ENCODE measurements at regions not wholly inside any gene's neighbourhood (a gene's known extent, or its start where the extent isn't known, plus 50 kb on each side); places are given as distances from the start of the nearest gene placed in this dataset.
"Not testable (repeated sequence)": the region's sequence is repeated elsewhere in the genome, so short reads cannot be mapped to it uniquely, and the experiment has no call there.

DNA sequence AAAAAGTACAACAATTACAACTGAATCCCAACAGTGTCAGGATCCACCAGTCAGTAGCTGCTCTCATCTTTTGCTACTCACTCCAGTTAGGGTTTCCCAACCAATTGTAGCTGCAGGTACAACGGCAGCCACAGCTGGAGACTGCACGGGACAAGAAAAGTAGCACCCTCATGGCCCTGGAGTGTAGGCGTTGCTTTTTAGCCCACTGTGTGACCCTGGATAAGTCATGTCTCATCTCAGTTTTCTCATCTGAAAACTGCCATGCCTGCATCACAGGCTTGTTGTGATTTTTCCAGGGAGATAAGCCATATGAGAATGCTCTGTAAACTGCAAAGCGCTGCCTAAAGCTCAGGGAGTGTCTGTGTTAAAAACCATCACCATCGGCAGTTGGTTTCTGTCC lies 535.6 kb upstream of the IL12A start:
- no peak for DNase-seq (ENCODE audit: low read depth in 2 of 2)

DNA sequence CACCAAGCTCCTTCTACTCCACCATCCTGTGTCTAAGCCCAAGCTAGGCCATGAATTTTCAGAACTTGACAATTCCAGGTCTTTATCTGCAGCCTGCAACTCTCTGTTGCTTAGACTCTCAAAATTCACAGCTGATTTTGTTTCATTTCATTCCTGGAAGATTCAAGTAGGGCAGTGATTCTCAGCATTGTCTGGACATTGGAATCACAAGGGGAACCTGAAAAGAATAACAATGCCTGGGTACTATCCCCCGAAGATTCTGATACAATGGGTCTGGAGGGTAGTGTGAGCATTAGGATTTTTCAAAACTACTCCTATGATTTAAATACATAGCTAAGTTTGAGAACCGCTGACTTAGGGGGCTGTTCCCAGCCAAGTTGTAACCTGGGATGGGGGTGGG lies 534.7 kb upstream of the IL12A start:
- DNase-seq (ENCODE audit: low read depth in 2 of 2) = no peak

DNA sequence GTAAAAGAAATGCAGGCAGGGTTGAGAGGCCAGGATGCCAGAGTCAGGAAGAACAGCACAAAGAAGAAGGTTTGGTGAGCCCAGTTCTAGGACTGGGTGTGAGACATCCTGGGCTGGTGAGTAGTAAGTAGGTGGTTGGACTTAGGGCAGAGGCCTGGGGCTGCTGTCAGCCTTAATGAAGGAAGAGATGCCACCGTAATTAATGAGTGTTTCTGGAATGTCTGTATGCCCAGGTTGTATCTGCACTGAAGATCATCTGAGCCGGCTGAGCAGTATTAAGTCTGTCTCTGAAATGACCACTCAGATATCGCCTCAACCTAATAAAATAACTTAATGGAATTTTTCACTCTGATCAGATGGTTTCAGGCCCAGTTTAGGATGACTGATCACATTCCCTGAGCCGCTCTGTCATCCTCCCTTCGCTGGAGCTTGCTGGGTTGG lies 532.9 kb upstream of the IL12A start:
- DNase-seq (ENCODE audit: low read depth in 2 of 2) = no peak

DNA sequence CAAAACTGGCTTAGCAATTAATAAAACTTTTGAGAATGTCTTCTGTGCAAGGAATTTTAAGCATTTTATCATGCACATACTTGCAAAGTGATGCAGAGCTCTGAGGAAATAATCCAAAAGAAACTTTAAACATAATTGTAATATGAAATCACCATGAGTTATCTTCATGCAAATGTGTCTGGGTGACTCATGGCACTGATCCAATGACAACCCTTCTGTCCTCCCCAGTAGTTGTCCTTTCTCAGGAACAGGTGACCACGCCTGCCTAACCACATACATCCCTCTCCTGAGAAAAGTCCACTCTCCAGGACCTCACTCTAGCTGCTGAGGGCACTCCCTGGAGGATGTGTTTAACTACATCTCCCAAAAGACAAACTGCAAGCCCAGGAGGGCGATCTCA lies 530.6 kb upstream of the IL12A start:
- no peak for DNase-seq (ENCODE audit: low read depth in 2 of 2)

DNA sequence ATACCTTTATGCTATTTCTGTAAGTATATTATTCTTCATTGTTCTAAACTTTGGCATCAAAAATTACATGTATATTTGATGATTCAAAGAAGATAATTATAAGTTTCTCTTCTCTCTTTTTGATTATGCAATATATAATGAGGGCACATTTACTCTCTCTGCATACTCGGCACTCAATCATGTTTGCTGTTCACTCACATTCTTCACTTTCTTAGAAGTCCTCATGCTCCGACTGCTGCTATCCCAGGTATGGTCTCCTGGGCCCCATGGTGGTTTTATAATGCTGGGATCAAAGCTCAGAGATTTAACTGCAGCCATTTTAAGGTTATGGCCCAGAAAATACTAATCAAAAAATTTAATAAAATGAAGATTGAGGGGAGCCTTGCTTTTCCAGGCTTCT lies 529.7 kb upstream of the IL12A start:
- DNase-seq (ENCODE audit: low read depth in 2 of 2) = no peak

DNA sequence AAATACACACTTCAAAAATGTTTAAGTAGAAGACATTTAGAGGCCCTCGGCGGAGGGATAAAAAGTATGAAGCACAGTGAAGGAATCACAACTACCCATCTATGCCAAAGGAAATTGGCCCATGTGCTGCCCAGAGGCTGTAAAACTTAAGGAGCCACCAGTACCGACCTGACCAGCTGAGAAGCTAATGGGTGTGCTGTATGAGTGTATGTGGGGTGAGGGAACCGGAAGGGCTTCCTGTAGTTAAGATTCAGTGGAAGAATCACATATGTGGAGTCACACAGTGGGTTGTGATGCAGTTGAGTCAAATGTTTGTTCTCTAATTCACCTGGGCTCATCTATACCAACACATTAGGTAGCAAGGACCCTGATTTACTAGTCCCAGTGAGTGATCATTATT lies 516.0 kb upstream of the IL12A start:
- no peak for DNase-seq (ENCODE audit: low read depth in 2 of 2)

DNA sequence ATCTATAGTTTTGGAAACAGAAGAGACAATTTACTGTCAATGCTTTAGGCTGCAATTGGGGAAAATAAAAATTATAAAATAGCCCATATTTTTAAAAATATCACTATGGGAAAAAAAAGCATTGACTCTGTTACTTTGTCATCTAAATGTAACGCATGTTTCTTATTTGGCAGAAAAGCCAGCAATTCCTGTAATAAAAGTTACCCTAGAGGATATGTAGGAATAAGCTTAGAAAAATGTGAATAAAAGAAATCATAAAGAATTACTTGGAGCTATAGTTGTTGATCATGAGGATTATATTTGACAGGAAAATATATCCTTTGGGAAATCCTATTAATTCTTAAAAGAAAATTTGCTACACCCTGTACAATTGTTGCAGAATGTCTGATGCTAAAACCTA lies 515.4 kb upstream of the IL12A start:
- no peak for DNase-seq (ENCODE audit: low read depth in 2 of 2)

DNA sequence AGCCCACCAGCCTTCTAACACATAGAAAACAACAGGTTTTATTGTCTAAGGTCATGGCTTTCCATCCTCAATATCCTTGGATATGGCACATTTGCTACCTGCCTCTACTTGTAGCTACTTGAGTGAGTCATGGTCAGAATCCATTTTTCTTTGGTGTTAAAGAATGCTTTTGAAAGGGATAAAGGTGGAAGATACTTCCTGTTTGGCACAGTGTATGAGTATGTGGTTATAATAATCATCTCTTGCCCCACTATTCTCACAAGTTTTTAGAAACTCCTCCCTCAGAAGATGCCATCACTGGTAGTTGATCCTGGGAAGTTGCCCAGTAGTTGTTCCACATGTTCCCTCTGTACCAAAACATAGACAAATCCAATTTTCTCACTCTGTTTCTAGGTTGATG lies 508.6 kb upstream of the IL12A start:
- DNase-seq (ENCODE audit: low read depth in 2 of 2) = no peak

DNA sequence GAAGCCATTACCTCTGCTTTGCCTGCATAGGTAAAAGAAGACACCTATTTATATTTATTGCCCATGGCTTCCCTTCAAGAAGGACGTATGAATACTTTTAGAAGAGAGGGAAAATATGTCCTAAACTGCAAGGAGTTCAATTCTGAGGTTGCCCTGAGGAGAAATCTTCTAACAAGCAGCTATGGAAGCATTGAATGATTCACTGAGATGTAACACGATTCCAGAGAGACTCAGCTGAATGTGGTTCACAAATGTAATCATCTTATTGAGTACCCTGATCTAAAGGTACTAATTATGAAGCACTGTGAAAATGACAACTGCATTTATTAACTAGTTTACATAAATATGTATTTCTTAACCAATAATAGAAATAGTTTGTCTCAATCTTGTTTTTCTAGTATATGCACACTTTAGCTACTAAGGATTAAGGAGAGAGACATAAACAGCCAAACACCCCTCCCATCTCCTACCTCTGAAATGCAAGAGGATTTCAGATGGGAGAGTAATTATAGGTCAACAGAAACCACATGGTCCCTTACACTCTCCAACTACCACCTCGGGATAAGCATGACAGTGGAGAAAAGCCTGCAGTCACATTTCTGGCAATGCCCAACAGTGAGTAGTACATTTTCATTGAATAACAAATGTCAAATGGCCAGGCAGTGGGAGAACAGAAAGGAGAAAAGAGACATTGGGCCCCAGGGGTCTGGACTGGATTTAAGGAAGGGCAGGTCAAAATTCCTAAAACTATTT lies 506.2 kb upstream of the IL12A start:
- no peak for DNase-seq (ENCODE audit: low read depth in 2 of 2)

DNA sequence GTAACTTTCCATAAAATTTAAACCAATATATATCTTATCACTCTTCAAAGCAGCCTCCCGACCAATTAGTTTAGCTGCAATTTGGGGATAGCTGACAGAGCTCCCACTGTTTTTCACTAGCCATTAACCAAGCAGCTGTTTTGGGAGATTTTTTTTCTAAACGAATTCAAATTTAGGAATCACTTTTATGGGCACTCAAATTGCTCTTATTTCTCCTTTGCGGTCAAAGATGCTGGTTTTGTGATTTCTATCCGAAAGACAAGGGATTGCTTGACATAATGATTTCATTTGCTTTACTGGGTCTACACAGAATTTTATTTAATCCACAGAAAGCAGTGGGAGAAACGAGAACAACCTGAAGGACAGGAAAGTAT lies 505.7 kb upstream of the IL12A start:
- no peak for DNase-seq (ENCODE audit: low read depth in 2 of 2)

DNA sequence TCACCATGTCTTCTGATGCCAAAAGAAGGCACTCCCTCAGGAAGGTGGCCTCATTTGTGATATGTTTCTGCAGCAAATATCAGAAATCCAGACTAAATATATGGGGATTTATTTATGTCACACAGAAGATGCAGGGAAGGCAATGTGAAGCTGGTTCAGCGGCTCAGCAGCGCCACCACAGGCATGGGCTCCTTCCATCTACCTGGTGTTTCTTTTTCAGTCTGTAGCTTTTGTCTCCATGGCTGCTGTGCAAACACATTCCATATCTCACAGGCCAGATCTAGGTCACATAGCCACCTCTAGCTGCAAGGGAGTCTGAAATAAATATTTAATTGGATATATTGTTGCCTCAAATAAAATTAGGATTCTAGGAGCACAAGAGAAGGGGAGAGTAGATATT lies 502.1 kb upstream of the IL12A start:
- no peak for DNase-seq (ENCODE audit: low read depth in 2 of 2)

DNA sequence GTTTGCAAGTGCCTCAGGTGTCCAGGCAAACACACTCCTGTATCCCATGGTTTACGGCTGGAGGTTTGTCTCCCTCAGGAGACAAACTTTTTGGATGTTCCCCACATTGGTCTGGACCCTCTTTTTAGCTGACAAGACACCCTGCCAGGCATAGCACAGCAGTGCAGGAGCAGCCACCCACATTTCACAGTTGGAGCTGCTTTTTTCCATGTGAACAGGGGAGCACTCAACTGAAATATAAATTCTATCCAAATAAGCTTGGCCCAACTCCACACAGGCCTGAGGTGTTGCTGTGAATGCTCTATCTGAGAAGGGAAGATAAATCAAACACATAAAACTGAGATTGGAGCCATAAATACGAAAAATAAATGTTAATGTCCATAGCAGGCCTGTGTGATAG lies 501.3 kb upstream of the IL12A start:
- no peak for DNase-seq (ENCODE audit: low read depth in 2 of 2)

DNA sequence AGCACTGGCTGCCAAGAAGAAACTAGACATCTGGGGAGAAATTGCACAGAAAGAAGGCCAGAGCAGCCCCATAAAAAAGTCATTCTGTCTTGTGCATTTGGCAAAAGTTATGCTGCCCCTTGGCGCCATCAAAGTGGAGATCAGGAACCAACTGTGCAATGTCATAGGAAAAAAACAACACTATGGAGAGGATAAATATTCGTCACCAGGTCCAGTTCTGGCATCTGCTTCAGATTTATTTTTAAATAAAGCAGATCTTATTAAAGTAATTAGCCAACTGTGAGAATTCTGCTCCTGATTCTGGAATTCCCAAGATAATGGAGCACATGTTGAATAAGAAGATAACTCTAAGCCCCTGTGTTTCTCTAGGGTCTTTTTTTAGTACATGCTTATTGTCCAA lies 500.0 kb upstream of the IL12A start:
- DNase-seq (ENCODE audit: low read depth in 2 of 2) = no peak

DNA sequence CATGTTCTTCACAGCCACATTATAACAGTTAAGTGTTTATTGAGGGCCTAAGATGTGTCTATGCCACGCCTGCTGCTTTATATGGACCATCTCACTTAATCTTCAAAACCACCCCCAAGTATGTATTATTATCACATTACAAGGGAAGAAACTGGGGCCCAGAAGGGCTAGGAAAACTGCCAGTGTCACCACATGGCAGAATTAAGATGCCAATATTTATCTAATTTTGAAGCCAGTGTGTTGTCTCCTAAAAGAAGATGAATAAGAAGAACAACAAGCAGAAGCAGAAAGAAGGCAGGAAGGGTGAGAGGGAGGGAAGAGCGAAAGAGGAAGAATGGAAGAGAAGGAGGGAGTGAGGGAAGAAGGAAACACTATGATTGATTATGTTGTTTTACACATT lies 491.3 kb upstream of the IL12A start:
- DNase-seq (ENCODE audit: low read depth in 2 of 2) = no peak

DNA sequence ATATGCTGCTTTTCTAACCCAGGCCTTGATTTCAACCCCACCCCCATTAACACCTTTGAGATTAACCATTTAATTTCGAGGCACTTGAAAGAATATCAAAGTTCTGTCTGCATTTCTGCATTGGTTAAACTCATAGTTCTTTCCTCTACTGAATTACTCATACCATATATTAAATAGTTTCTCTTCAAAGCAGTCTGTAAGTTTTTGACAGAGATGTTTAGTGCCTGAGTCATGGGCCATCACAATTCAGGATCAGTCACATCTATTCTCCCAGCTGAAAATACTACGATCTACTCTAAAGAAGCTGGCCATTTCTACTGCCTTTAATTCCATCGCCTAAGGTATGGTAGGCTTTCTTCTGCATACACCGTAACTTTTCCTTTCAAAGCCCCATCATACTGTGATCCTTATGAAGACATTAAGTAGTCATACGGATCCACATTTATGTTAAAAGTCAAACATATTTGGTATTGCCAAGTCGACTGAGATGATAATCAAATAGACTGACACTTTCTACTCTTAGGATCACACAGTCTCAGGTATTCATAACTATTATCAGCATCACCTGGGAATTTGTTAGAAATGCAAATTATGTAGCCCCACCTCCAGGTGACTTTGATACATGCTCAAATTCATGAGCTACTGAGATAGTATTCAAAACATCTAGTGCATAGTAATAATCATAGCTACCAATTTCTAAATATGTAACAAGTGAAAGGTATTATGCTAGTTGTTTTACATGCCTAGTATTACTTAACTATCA lies 489.4 kb upstream of the IL12A start:
- DNase-seq (ENCODE audit: low read depth in 2 of 2) = no peak

DNA sequence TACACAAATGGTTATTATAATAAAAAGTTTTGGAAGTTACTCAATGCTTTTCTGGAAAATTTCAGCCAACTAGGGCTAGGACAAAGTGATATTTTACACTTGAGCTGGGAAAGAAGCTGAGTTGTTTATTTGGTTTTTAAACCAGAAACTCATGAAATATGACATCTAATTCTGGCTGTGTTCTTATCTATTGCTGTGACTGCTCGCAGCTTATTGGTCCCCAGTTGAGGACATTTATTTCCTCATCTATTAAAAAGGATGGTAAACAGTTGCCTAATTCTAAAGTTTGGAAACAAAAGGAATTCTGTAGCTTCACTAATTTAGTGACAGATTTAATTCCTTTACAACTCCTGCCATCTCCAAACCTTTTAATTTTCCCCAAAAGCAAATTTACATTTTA lies 487.6 kb upstream of the IL12A start:
- DNase-seq (ENCODE audit: low read depth in 2 of 2) = no peak

DNA sequence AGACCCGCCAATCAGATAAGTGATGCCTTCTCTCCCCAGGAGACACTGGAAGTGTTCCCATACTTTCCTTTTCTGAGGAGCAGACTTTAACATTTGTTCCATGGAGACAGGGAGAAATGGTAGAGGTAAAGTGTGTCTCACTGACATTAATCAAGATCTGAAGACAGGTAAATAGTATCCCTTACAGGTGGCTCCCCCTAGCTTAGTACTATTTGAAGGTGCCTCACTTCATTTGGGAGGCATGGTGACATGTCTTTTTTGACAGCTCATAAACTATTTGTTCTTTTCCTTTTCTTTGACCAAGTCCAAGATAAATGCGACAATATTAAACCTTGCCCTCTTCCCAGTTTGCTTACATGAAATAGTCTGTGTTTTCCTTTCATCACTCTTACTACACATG lies 485.6 kb upstream of the IL12A start:
- no peak for DNase-seq (ENCODE audit: low read depth in 2 of 2)

DNA sequence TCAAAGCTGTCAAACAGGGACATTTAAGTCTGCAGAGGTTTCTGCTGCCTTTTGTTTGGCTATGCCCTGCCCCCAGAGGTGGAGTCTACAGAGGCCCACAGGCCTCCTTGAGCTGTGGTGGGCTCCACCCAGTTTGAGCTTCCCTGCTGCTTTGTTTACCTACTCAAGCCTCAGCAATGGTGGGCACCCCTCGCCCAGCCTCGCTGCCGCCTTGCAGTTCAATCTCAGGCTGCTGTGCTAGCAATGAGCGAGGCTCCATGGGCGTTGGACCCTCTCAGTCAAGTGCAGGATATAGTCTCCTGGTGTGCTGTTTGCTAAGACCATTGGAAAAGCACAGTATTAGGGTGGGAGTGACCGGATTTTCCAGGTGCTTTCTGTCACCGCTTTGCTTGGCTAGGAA lies 477.6 kb upstream of the IL12A start:
- DNase-seq (ENCODE audit: low read depth in 2 of 2) = not testable (repeated sequence)

DNA sequence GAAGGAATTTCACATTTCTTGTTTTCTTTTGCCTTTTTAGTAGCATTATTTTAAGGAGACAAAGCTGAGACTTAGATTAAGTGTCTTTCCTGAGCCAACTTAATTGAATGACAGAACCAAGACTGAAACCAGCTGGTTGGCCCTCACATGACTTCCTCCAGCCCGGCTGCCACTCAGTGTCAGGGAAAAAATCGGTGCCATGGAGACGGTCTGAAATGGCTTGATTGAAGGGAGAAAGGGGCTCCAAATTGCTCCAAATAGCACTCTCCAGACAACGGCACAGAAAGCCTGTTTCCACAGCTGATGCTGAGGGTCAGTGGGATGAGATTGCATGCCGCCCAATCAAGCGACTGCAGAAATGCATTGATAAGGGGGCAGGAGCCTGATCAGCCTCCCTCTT lies 475.2 kb upstream of the IL12A start:
- no peak for DNase-seq (ENCODE audit: low read depth in 2 of 2)

DNA sequence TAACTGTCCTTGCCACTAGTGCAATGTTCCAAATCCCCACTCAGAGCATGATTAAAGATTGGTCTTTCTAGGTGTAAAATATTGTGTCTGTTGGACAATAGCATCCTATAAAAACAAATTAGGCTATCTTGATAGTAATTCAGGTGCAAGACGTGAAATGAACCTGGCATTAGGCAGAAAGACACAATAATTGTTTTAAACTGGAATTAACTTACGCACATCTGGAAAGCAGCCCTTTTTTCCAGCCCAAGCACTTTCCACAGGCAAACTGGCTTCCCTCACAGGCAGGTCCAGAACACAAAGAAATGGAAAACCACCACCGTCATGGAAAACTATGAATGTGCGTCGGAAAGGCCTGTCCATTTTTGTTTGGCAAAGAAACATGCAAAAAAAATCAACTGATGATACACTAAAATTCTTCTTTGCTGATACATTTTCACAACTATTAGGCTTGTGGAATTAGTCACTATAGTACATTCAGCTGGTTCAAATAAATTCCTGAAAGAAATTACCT lies 474.7 kb upstream of the IL12A start:
- no peak for DNase-seq (ENCODE audit: low read depth in 2 of 2)

DNA sequence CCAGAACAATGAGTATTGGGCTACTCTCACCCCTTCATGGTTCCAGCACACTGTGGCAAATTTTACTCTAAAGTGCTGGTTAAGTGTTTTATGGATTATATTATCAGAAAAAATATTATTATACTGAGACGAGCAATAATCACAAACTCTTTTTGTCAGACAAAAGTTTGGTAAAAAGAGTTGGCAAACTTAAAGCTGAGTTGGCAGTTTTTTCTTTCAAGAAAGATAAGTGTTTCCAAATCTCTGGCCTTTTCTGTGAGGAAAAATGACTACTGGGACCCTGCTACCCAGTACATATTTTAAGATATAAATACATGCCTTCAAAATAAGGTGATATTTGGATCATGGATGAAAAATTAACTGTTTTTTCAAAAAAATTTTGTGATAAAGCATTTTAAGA lies 471.5 kb upstream of the IL12A start:
- DNase-seq (ENCODE audit: low read depth in 2 of 2) = no peak

DNA sequence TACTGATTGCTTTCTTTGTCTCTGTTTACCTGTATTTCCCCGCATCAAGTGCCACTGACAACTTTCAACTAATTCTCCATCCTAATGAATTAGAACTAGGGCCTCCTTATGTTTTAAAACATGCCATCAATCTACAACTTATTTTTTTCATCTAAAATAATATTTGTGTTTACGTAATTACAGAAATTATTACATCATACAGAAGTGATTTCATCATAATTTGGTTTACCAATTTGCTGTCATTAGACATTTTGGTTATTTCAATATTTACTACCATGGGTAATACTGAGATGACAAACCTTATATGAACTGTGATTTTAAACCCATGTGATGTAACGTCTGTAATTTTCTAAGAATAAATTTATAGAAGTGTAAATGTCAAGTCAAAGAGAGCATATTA lies 468.0 kb upstream of the IL12A start:
- DNase-seq (ENCODE audit: low read depth in 2 of 2) = no peak

DNA sequence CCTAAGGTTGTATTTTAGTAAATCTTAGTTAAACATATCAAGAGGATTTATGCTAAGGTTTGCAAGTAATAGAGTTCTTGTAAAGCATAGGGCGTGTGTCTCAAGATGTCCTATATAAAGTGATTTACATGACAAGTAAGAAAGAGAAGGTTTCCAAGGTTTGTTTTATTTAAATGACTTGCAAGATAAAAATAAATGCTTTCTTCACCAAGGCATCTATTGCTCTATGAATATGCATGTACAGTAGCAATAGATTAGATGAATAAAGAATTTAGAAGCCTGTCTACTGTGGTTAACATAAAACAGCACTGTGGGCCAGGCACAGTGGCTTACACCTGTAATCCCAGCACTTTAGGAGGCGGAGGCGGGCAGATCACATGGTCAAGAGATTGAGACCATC lies 466.4 kb upstream of the IL12A start:
- DNase-seq (ENCODE audit: low read depth in 2 of 2) = no peak

Measured in stimulated activated CD8-positive, alpha-beta memory T cell treated with anti-CD3 and anti-CD28 coated beads, Interleukin-15, amount 100 ng/mL, for 48 hours (primary cell).